HepG2 (cell line): ENCODE measurements at regions not wholly inside any gene's neighbourhood (a gene's known extent, or its start where the extent isn't known, plus 50 kb on each side); places are given as distances from the start of the nearest gene placed in this dataset.

Experiments
- ATRX ChIP-seq: sonication (generic); formaldehyde crosslinking; IDR thresholded peaks from 2 replicates; pipeline ENCODE4 v1.4.0; 2020; ENCODE audit warnings: missing genetic modification reagents, borderline replicate concordance
- FOXK1 ChIP-seq: sonication (generic); formaldehyde crosslinking; IDR thresholded peaks from 2 replicates; pipeline ENCODE4 v1.4.0; 2020; ENCODE audit warnings: low read depth, missing genetic modification reagents, borderline replicate concordance
- GTF3A ChIP-seq: sonication (generic); formaldehyde crosslinking; conservative IDR thresholded peaks from 2 replicates; pipeline ENCODE4 v1.4.0; 2020; ENCODE audit warnings: mild to moderate bottlenecking, missing genetic modification reagents
- HDAC1 ChIP-seq: sonication (generic); formaldehyde crosslinking; IDR thresholded peaks from 2 replicates; pipeline ENCODE4 v1.5.1; 2020; ENCODE audit warnings: mild to moderate bottlenecking, missing genetic modification reagents
- HMG20A ChIP-seq: IDR thresholded peaks from 2 replicates; pipeline ENCODE4 v1.6.1; 2016; ENCODE audit warnings: borderline replicate concordance
- MAFK ChIP-seq, 2 experiments: IDR thresholded peaks in 1 of 2; conservative IDR thresholded peaks in 1 of 2; 2 replicates each; pipeline ENCODE4 v1.6.1; 2011; ENCODE audit warnings: improper control_type of control experiment in 2 of 2, low read length in 2 of 2
- MATR3 ChIP-seq: sonication (generic); formaldehyde crosslinking; IDR thresholded peaks from 2 replicates; pipeline ENCODE4 v1.4.0; 2020; ENCODE audit warnings: missing genetic modification reagents
- MEF2D ChIP-seq: sonication (generic); formaldehyde crosslinking; IDR thresholded peaks from 2 replicates; pipeline ENCODE4 v1.5.1; 2020; ENCODE audit warnings: mild to moderate bottlenecking, missing genetic modification reagents
- NCOA2 ChIP-seq: sonication (generic); formaldehyde crosslinking; IDR thresholded peaks from 2 replicates; pipeline ENCODE4 v1.8.0; 2022; ENCODE audit warnings: inconsistent platforms
- NR1H2 ChIP-seq: sonication (generic); formaldehyde crosslinking; IDR thresholded peaks from 2 replicates; pipeline ENCODE4 v1.8.1; 2022; ENCODE audit warnings: low read depth, missing genetic modification reagents, borderline replicate concordance
- NR2F1 ChIP-seq, 2 experiments: fragments of 450-650 bp in 1 of 2; formaldehyde crosslinking in 1 of 2; IDR thresholded peaks; 2 replicates each; pipeline versions ENCODE4 v1.5.0 to v1.6.1; 2016 to 2020; ENCODE audit warnings: mild to moderate bottlenecking in 1 of 2, missing compliant biosample characterization in 1 of 2, missing genetic modification reagents in 1 of 2, moderate library complexity in 1 of 2
- POLR2AphosphoS5 ChIP-seq: IDR thresholded peaks from 2 replicates; pipeline ENCODE4 v1.6.1; 2012; ENCODE audit warnings: low read depth, low read length
- RCOR2 ChIP-seq: IDR thresholded peaks from 2 replicates; pipeline ENCODE4 v1.6.1; 2016; ENCODE audit warnings: missing biosample characterization, missing genetic modification reagents
- ZBTB7A ChIP-seq: sonication (generic); formaldehyde crosslinking; IDR thresholded peaks from 2 replicates; pipeline ENCODE4 v1.8.0; 2022; ENCODE audit warnings: mild to moderate bottlenecking, missing genetic modification reagents
- ZFP90 ChIP-seq: sonication (generic); formaldehyde crosslinking; IDR thresholded peaks from 2 replicates; pipeline ENCODE4 v1.8.0; 2022; ENCODE audit warnings: missing genetic modification reagents, mild to moderate bottlenecking, inconsistent platforms, borderline replicate concordance
- ZNF205 ChIP-seq: IDR thresholded peaks from 2 replicates; pipeline ENCODE4 v1.6.1; 2018; ENCODE audit warnings: missing biosample characterization, missing genetic modification reagents
- ZNF546 ChIP-seq: sonication (generic); formaldehyde crosslinking; conservative IDR thresholded peaks from 2 replicates; pipeline ENCODE4 v1.8.1; 2023; ENCODE audit warnings: mild to moderate bottlenecking, missing genetic modification reagents
- ZNF556 ChIP-seq: sonication (generic); formaldehyde crosslinking; IDR thresholded peaks from 2 replicates; pipeline ENCODE4 v1.4.0; 2020; ENCODE audit warnings: mild to moderate bottlenecking, missing genetic modification reagents, borderline replicate concordance
- ZNF850 ChIP-seq: sonication (generic); formaldehyde crosslinking; conservative IDR thresholded peaks from 2 replicates; pipeline ENCODE4 v1.9.0; 2021; ENCODE audit warnings: mild to moderate bottlenecking, missing genetic modification reagents
- ZNF878 ChIP-seq: sonication (generic); formaldehyde crosslinking; IDR thresholded peaks from 2 replicates; pipeline ENCODE4 v1.8.1; 2023; ENCODE audit warnings: mild to moderate bottlenecking, missing genetic modification reagents, moderate library complexity
- TF ChIP-seq, protein P1 (sequence below): sonication (generic); formaldehyde crosslinking; IDR thresholded peaks from 2 replicates; pipeline ENCODE4 v1.4.0; 2020; ENCODE audit warnings: missing genetic modification reagents, mild to moderate bottlenecking, borderline replicate concordance
- TF ChIP-seq, protein P2 (sequence below): sonication (generic); formaldehyde crosslinking; IDR thresholded peaks from 2 replicates; pipeline ENCODE4 v1.4.0; 2020; ENCODE audit warnings: missing genetic modification reagents
- TF ChIP-seq, protein P3 (sequence below): sonication (generic); formaldehyde crosslinking; IDR thresholded peaks from 2 replicates; pipeline ENCODE4 v1.5.0; 2020; ENCODE audit warnings: missing genetic modification reagents

DNA sequence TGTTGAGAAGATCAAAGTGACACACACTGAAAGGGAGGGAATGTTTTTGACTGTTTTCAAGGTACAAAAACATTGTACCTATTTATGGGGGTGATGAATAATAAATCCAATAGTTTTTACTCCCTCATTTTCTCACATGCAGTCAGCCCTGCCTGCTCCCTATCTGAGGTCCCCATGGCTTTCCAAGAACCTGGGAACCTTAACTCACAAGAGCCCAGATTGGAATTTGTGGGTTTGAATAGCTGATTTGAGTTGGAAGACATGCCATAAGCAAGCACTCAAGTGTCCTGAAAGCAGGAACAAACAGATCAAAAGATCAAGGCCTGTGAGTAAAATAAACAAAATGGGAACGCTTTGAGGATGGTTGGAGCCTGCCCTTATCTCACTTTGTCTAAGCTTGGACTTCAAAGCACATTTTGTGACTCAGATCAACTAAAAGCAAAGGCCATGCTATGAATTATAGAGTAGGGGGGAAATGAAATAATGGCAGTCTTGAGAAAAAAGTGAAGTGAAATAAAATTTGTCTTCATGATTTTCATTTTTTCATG, 136.6 kb downstream of the LYPLAL1 start (continued):
- TF ChIP-seq, protein P1, sequence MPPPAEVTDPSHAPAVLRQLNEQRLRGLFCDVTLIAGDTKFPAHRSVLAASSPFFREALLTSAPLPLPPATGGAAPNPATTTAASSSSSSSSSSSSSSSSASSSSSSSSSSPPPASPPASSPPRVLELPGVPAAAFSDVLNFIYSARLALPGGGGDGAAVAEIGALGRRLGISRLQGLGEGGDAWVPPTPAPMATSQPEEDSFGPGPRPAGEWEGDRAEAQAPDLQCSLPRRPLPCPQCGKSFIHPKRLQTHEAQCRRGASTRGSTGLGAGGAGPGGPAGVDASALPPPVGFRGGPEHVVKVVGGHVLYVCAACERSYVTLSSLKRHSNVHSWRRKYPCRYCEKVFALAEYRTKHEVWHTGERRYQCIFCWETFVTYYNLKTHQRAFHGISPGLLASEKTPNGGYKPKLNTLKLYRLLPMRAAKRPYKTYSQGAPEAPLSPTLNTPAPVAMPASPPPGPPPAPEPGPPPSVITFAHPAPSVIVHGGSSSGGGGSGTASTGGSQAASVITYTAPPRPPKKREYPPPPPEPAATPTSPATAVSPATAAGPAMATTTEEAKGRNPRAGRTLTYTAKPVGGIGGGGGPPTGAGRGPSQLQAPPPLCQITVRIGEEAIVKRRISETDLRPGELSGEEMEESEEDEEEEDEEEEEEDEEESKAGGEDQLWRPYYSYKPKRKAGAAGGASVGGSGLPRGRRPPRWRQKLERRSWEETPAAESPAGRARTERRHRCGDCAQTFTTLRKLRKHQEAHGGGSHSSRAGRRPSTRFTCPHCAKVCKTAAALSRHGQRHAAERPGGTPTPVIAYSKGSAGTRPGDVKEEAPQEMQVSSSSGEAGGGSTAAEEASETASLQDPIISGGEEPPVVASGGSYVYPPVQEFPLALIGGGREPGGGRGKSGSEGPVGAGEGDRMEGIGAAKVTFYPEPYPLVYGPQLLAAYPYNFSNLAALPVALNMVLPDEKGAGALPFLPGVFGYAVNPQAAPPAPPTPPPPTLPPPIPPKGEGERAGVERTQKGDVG = no peak
- TF ChIP-seq ATRX = no peak
- TF ChIP-seq GTF3A = no peak
- TF ChIP-seq MAFK (conservative IDR thresholded peaks at IDR 0.05 in 1 of 2, IDR thresholded peaks at IDR 0.05 in 1 of 2; ENCODE audit: low read length in 2 of 2) = no peak
- TF ChIP-seq ZNF556 (CRISPR knock-in tag) = no peak; the same call in 1 of the 2 replicates
- TF ChIP-seq ZBTB7A = no peak
- no peak for TF ChIP-seq ZNF850 (CRISPR knock-in tag)
- TF ChIP-seq NR1H2 (CRISPR knock-in tag) = no peak
- TF ChIP-seq MATR3 = no peak
- no peak for TF ChIP-seq ZNF205 (CRISPR knock-in tag)
- peak; percentile 58; the same call in 1 of the 2 replicates for TF ChIP-seq FOXK1 (CRISPR knock-in tag)
- peak; percentile 65 to 89; a peak in 3 of 4 replicates for TF ChIP-seq NR2F1 (CRISPR knock-in tag; IDR thresholded peaks at IDR 0.05)
- peak; percentile 78 for TF ChIP-seq MEF2D (CRISPR knock-in tag)
- TF ChIP-seq HMG20A (CRISPR knock-in tag) = peak; percentile 97; the same call in 1 of the 2 replicates
- TF ChIP-seq, protein P2, sequence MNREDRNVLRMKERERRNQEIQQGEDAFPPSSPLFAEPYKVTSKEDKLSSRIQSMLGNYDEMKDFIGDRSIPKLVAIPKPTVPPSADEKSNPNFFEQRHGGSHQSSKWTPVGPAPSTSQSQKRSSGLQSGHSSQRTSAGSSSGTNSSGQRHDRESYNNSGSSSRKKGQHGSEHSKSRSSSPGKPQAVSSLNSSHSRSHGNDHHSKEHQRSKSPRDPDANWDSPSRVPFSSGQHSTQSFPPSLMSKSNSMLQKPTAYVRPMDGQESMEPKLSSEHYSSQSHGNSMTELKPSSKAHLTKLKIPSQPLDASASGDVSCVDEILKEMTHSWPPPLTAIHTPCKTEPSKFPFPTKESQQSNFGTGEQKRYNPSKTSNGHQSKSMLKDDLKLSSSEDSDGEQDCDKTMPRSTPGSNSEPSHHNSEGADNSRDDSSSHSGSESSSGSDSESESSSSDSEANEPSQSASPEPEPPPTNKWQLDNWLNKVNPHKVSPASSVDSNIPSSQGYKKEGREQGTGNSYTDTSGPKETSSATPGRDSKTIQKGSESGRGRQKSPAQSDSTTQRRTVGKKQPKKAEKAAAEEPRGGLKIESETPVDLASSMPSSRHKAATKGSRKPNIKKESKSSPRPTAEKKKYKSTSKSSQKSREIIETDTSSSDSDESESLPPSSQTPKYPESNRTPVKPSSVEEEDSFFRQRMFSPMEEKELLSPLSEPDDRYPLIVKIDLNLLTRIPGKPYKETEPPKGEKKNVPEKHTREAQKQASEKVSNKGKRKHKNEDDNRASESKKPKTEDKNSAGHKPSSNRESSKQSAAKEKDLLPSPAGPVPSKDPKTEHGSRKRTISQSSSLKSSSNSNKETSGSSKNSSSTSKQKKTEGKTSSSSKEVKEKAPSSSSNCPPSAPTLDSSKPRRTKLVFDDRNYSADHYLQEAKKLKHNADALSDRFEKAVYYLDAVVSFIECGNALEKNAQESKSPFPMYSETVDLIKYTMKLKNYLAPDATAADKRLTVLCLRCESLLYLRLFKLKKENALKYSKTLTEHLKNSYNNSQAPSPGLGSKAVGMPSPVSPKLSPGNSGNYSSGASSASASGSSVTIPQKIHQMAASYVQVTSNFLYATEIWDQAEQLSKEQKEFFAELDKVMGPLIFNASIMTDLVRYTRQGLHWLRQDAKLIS = no peak
- TF ChIP-seq POLR2AphosphoS5 = no peak
- no peak for TF ChIP-seq ZFP90
- peak; percentile 75 for TF ChIP-seq HDAC1 (CRISPR knock-in tag)
- peak; percentile 99 for TF ChIP-seq NCOA2 (CRISPR knock-in tag)
- TF ChIP-seq RCOR2 = peak; percentile 77
- TF ChIP-seq ZNF878 (CRISPR knock-in tag) = peak; percentile 50; the same call in 1 of the 2 replicates
- TF ChIP-seq, protein P3, sequence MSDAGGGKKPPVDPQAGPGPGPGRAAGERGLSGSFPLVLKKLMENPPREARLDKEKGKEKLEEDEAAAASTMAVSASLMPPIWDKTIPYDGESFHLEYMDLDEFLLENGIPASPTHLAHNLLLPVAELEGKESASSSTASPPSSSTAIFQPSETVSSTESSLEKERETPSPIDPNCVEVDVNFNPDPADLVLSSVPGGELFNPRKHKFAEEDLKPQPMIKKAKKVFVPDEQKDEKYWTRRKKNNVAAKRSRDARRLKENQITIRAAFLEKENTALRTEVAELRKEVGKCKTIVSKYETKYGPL = no peak
- no peak for TF ChIP-seq ZNF546 (CRISPR knock-in tag)
